HL-60 (cell line): ENCODE measurements at regions not wholly inside any gene's neighbourhood (a gene's known extent, or its start where the extent isn't known, plus 50 kb on each side); places are given as distances from the start of the nearest gene placed in this dataset.

Experiments
- GABPA ChIP-seq: IDR thresholded peaks from 2 replicates; pipeline ENCODE4 v1.6.1; 2012; ENCODE audit warnings: low read depth
- TF ChIP-seq, protein P1 (sequence below): IDR thresholded peaks from one replicate; pipeline ENCODE4 v1.5.1; 2011; ENCODE audit warnings: low read length, control low read depth, inconsistent platforms; ENCODE audit not compliant: insufficient read depth
- TF ChIP-seq, protein P2 (sequence below): IDR thresholded peaks from 2 replicates; pipeline ENCODE4 v1.6.1; 2012; ENCODE audit warnings: low read depth; ENCODE audit not compliant: insufficient replicate concordance

DNA sequence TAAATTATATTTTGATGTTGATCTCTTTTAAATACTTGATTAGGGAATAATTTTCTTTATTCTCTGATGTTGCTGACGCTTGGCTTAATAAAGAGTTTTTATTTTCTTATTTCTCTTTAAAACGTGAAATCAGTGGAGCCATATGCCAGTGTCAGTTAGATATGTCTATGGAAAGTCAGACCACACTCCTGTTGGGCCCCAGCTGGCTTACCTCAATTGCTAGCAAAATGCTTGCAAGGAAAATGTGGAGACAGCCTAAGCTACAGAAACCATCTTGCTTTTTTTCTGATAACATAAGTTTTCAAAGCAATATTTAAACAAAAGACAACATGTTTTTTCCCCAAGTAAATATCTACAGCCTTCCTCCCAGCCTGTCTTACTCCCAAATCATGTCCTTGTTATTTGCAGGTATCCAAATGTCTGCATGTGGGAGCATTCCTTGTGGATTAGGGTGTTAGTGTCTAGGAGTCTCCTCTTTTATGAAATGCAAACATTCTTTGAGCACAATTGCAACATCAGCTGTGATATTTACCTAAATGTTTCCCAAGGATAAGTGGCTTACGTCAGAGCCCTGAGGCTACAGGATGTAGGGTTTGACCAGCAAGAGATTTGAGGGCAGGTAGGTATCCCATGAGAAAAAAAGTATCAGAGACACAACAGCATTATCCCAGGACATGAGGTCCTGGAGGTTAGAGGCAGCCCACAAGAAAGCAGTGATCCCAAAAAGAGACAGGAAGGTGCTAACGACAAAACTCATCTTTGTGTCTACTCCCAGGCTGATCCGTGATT, 117.2 kb upstream of the KCNJ15 start:
- TF ChIP-seq, protein P1, sequence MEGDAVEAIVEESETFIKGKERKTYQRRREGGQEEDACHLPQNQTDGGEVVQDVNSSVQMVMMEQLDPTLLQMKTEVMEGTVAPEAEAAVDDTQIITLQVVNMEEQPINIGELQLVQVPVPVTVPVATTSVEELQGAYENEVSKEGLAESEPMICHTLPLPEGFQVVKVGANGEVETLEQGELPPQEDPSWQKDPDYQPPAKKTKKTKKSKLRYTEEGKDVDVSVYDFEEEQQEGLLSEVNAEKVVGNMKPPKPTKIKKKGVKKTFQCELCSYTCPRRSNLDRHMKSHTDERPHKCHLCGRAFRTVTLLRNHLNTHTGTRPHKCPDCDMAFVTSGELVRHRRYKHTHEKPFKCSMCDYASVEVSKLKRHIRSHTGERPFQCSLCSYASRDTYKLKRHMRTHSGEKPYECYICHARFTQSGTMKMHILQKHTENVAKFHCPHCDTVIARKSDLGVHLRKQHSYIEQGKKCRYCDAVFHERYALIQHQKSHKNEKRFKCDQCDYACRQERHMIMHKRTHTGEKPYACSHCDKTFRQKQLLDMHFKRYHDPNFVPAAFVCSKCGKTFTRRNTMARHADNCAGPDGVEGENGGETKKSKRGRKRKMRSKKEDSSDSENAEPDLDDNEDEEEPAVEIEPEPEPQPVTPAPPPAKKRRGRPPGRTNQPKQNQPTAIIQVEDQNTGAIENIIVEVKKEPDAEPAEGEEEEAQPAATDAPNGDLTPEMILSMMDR: no peak
- TF ChIP-seq GABPA: no peak
- TF ChIP-seq, protein P2, sequence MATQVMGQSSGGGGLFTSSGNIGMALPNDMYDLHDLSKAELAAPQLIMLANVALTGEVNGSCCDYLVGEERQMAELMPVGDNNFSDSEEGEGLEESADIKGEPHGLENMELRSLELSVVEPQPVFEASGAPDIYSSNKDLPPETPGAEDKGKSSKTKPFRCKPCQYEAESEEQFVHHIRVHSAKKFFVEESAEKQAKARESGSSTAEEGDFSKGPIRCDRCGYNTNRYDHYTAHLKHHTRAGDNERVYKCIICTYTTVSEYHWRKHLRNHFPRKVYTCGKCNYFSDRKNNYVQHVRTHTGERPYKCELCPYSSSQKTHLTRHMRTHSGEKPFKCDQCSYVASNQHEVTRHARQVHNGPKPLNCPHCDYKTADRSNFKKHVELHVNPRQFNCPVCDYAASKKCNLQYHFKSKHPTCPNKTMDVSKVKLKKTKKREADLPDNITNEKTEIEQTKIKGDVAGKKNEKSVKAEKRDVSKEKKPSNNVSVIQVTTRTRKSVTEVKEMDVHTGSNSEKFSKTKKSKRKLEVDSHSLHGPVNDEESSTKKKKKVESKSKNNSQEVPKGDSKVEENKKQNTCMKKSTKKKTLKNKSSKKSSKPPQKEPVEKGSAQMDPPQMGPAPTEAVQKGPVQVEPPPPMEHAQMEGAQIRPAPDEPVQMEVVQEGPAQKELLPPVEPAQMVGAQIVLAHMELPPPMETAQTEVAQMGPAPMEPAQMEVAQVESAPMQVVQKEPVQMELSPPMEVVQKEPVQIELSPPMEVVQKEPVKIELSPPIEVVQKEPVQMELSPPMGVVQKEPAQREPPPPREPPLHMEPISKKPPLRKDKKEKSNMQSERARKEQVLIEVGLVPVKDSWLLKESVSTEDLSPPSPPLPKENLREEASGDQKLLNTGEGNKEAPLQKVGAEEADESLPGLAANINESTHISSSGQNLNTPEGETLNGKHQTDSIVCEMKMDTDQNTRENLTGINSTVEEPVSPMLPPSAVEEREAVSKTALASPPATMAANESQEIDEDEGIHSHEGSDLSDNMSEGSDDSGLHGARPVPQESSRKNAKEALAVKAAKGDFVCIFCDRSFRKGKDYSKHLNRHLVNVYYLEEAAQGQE: no peak
